Activated CD4-positive, alpha-beta T cell treated with anti-CD3 and anti-CD28 coated beads, Interleukin-2, amount 50 U/mL, for 16 hours (primary cell): ENCODE measurements at regions not wholly inside any gene's neighbourhood (a gene's known extent, or its start where the extent isn't known, plus 50 kb on each side); places are given as distances from the start of the nearest gene placed in this dataset.

Experiments
- DNase-seq: peaks from one replicate; pipeline ENCODE4 v3.0.0-alpha.2; 2020

DNA sequence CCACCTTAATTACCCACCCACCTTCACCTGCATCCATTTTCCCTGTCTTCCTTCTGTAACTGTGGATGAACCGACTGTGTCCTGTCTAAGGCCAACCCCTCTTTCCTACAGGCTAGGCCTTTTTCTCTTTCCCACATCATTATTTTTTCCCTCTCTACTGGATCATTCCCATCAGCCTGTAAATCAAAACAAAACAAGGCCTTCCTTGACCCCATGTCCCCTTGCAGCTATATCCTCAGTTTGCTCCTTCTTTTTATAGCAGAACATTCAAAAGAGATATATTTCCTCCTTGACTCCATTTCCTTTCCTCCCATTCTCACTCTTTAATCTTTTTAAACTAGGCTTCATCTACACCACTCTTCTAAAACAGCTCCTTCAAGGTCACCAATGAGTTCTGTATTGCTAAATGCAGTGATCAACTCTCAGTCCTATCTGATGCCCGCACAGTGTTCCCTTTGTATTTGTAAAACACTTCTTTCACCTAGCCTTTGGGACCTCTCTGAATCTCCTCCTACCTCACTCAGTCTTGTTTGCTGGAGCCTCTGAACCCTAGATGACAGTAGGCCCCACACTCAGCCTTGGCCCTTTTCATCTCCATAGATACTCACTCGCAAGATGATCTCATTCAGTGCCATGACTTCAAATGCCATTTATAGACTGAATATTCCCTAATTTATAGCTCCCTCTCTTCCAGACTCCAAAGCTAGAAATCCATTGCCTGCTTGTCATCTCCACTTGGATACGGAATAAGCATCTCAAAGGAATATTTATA is 55.7 kb downstream of the CXCR4 start:
- DNase-seq = no peak

DNA sequence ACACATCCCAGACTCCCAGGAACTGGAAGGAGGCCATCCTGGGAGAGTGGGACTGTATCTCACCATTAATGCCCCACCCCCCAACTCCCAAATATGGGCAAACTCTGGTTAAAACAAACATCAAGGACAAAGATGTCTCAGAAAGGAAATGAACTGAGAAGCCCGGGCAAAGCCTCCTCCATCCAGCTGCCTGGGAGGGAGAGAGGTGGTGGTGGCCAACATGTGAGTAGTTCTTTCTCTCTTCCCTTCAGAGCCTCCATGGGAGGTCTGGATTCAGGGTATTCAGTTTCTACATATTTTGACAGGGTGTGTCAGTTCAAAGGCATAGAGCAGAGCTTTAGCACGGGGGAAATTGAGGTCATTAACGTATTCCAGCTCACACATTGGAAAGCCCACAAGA is 57.5 kb downstream of the CXCR4 start:
- DNase-seq = no peak

GRCh38 chr2:136059036-136059472 is 58.9 kb downstream of the CXCR4 start:
- DNase-seq = no peak

- no peak for DNase-seq
These were observed 59.7 kb downstream of the CXCR4 start for GRCh38 chr2:136058262-136058661.

- no peak for DNase-seq
These were observed 60.2 kb downstream of the CXCR4 start for GRCh38 chr2:136057802-136058140.

- peak; percentile 91 for DNase-seq
These were observed 60.7 kb downstream of the CXCR4 start for GRCh38 chr2:136057023-136057801.

GRCh38 chr2:136055929-136056688 is 61.8 kb downstream of the CXCR4 start:
- DNase-seq = peak; percentile 90

GRCh38 chr2:136054856-136055255 is 63.1 kb downstream of the CXCR4 start:
- DNase-seq = no peak

- DNase-seq = peak; percentile 86
These were observed 65.3 kb downstream of the CXCR4 start for GRCh38 chr2:136052369-136053362.

GRCh38 chr2:136051725-136052048 is 66.3 kb upstream of the DARS1 start:
- DNase-seq = no peak

- DNase-seq = peak; percentile 86
These were observed 65.7 kb upstream of the DARS1 start for GRCh38 chr2:136051001-136051724.

GRCh38 chr2:136049991-136050920 is 64.8 kb upstream of the DARS1 start:
- no peak for DNase-seq

DNA sequence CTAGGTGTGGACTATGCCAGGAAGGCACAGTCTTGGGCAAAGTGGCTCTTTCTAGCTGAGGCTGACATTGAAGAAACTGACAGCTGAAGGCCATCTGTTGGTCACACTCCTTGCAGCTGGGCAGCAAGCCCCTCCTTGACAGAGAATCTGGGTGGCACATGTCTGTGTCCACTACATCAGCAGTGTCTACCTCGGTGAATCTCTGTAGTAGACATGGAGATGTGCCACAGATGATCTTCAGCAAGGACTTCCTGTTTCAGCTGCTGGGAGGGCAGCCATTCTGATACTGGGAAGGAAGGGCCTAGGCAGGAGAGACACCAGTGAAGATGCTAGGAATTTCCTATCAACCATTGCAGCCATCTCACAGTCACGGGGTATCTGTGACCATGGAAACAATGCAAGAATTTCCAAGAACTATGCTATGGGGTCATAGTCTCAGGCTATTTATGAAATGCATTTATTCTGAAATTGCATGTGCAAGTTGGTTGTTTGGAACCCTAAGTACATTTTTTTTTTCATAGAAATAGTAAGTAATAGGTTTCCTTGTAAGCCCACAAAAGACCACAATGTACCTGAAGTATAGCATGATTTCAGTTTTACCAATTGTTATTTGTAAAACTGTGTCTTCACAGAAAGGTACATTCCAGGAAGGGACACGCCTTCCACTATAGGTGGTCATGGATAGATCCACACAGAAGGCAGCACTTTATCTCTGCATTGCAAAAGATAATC is 63.8 kb upstream of the DARS1 start:
- peak; percentile 66 for DNase-seq

DNA sequence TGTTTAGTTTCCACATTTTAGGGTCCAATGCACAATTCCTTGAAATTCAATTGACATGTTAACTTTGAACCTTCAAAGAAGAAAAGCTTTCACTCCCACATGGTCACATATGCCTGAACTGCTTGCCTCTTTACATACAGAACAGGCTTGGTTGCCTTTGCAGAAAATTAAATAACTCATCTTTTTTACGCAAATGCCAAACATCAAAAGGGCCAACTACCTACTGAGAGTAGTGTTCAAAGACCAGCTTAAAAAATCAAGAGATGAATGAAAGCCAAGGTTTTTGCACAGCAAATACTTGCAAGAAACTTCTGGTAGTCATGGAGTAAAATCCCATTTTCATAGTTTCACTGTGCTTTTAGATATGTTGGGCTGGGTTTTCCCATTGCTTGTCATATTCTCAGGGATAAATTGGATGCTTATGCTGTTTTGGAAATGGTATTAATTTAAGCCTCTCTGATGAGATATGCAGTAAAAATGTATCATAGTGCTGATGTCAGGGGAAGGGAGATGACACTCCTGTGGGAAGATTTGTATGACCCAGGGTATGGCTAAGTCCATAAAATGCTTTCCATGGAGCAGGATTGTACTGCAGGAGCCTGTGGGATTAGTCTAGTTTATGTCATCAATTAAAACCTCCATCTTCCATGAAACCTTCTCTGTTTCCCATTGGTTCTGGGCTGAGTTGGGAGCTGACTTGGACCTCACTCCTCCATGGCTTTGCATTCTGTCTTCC is 60.6 kb upstream of the DARS1 start:
- no peak for DNase-seq

DNA sequence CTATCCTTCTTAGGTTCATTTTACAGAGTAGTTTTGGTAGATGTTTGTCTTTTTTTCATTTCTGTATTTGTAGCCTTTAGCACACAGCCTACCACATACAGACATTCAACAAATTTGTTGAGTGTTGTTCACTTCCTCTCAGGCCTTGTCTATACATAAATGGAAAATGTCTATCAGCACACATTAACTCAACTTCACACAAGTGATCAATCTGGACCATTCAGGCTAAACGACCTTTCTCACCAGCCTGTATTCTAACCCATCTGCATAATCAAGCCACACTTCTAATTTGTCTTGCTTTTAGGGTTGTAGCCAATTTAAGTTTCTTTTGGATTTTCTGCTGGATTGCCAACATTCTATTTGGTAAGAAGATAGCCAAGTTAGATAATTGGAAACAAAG is 59.9 kb upstream of the DARS1 start:
- DNase-seq = no peak
